ENCODE measurements at regions not wholly inside any gene's neighbourhood (a gene's known extent, or its start where the extent isn't known, plus 50 kb on each side); places are given as distances from the start of the nearest gene placed in this dataset.

GRCh38 chr7:12456506-12456905, 52.8 kb upstream of the VWDE start:
- TF ChIP-seq CTCF (IDR thresholded peaks at IDR 0.05), result no peak
- no peak for TF ChIP-seq POLR2A (IDR thresholded peaks at IDR 0.05)
- H3K4me3 ChIP-seq (ENCODE audit: low read depth, poor library complexity, severe bottlenecking), result no peak overlapping the region
- intact Hi-C loops (cut with DNase I; ENCODE audit: low total_unique reads), result no loop called here
- no peak for DNase-seq (ENCODE audit: low spot score in 2 of 2)
- 13 to 28% methylated on average over 1 of the region's 1 CpG for WGBS, 2 donors

- intact Hi-C loops (cut with DNase I; ENCODE audit: low total_unique reads), result no loop called here
- TF ChIP-seq POLR2A (IDR thresholded peaks at IDR 0.05) (no peak), CTCF (IDR thresholded peaks at IDR 0.05) (no peak)
- 32 to 43% methylated on average over 4 of the region's 4 CpGs for WGBS, 2 donors
- no peak for DNase-seq (ENCODE audit: low spot score in 2 of 2)
- no peak overlapping the region for H3K4me3 ChIP-seq (ENCODE audit: low read depth, poor library complexity, severe bottlenecking)
Observed at GRCh38 chr7:12458520-12459131, 55.0 kb upstream of the VWDE start.

GRCh38 chr7:12467837-12468236, 64.2 kb upstream of the VWDE start:
- no peak overlapping the region for H3K4me3 ChIP-seq (ENCODE audit: low read depth, poor library complexity, severe bottlenecking)
- intact Hi-C loops (cut with DNase I; ENCODE audit: low total_unique reads), result no loop called here
- no peak for DNase-seq (ENCODE audit: low spot score in 2 of 2)
- TF ChIP-seq POLR2A (IDR thresholded peaks at IDR 0.05) (no peak), CTCF (IDR thresholded peaks at IDR 0.05) (no peak)
- WGBS, 2 donors, result 68 to 73% methylated on average over 1 of the region's 1 CpG

GRCh38 chr7:12469568-12469967, 65.9 kb upstream of the VWDE start:
- no peak for DNase-seq (ENCODE audit: low spot score in 2 of 2)
- TF ChIP-seq CTCF (IDR thresholded peaks at IDR 0.05) (no peak), POLR2A (IDR thresholded peaks at IDR 0.05) (no peak)
- 68 to 77% methylated on average over 5 of the region's 5 CpGs for WGBS, 2 donors
- intact Hi-C loops (cut with DNase I; ENCODE audit: low total_unique reads), result no loop called here
- H3K4me3 ChIP-seq (ENCODE audit: low read depth, poor library complexity, severe bottlenecking), result no peak overlapping the region

GRCh38 chr7:12470930-12471329, 67.3 kb upstream of the VWDE start:
- intact Hi-C loops (cut with DNase I; ENCODE audit: low total_unique reads), result no loop called here
- 97% methylated on average over 29 of the region's 29 CpGs for WGBS, 2 donors
- H3K4me3 ChIP-seq (ENCODE audit: low read depth, poor library complexity, severe bottlenecking), result no peak overlapping the region
- no peak for TF ChIP-seq POLR2A (IDR thresholded peaks at IDR 0.05)
- no peak for DNase-seq (ENCODE audit: low spot score in 2 of 2)

GRCh38 chr7:12474035-12474434, 70.4 kb upstream of the VWDE start:
- TF ChIP-seq POLR2A (IDR thresholded peaks at IDR 0.05) (no peak), CTCF (IDR thresholded peaks at IDR 0.05) (no peak)
- WGBS, 2 donors, result 68 to 80% methylated on average over 4 of the region's 4 CpGs
- intact Hi-C loops (cut with DNase I; ENCODE audit: low total_unique reads), result no loop called here
- no peak overlapping the region for H3K4me3 ChIP-seq (ENCODE audit: low read depth, poor library complexity, severe bottlenecking)
- DNase-seq (ENCODE audit: low spot score in 2 of 2), result no peak
